Neural cell (in vitro differentiated cells): ENCODE measurements at regions not wholly inside any gene's neighbourhood (a gene's known extent, or its start where the extent isn't known, plus 50 kb on each side); places are given as distances from the start of the nearest gene placed in this dataset.

Source experiments
- EP300 ChIP-seq: fragments of 450-650 bp; conservative IDR thresholded peaks from 2 replicates; pipeline ENCODE4 v1.6.1; 2014; ENCODE audit warnings: antibody characterized with exemption, mild to moderate bottlenecking, moderate library complexity; ENCODE audit not compliant: poor library complexity, severe bottlenecking
- EZH2 ChIP-seq: fragments of 200-600, 300-800 bp; shearing (Covaris generic), sonication (generic); IDR thresholded peaks from 2 replicates; pipeline ENCODE4 v1.6.1; 2014; ENCODE audit warnings: antibody characterized with exemption, low read length, borderline replicate concordance, mild to moderate bottlenecking; ENCODE audit not compliant: insufficient read depth, poor library complexity, severe bottlenecking
- POLR2AphosphoS5 ChIP-seq: IDR thresholded peaks from 2 replicates; pipeline ENCODE4 v1.6.1; 2012
- RAD21 ChIP-seq: fragments of 450-650 bp; conservative IDR thresholded peaks from 2 replicates; pipeline ENCODE4 v1.6.1; 2014; ENCODE audit warnings: antibody characterized with exemption, mild to moderate bottlenecking, moderate library complexity
- SMC3 ChIP-seq: fragments of 450-650 bp; conservative IDR thresholded peaks from 2 replicates; pipeline ENCODE4 v1.6.1; 2014; ENCODE audit warnings: antibody characterized with exemption, mild to moderate bottlenecking, moderate library complexity; ENCODE audit not compliant: poor library complexity
- TAF1 ChIP-seq: IDR thresholded peaks from 2 replicates; pipeline ENCODE4 v1.6.1; 2012; ENCODE audit warnings: low read depth
- TF ChIP-seq, protein P1 (sequence below): fragments of 450-650 bp; IDR thresholded peaks from 2 replicates; pipeline ENCODE4 v1.5.1; 2014; ENCODE audit warnings: antibody characterized with exemption, mild to moderate bottlenecking, moderate library complexity; ENCODE audit not compliant: poor library complexity, severe bottlenecking
- TF ChIP-seq, protein P2 (sequence below): IDR thresholded peaks from 2 replicates; pipeline ENCODE4 v1.6.1; 2012; ENCODE audit warnings: borderline replicate concordance

DNA sequence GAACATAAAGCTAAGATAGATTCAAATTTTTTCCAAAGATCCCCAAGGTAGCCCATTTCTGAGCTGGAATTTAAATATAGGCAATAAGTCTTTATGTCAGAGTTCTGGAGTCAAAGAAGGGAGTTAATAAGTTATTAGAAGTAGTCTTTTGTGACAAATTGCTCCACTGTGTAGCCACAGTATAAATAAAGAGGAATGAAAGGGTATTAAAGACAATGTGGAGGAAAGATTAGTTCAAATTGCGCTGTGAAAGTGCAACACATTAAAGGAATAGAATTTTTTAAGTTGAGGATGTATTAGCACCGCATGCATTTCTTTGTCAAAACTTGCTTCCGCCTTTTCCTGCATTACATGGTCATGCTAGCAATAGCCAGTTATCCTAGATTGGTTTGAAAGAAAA, 666.6 kb upstream of the CCDC54 start:
- TF ChIP-seq, protein P1, sequence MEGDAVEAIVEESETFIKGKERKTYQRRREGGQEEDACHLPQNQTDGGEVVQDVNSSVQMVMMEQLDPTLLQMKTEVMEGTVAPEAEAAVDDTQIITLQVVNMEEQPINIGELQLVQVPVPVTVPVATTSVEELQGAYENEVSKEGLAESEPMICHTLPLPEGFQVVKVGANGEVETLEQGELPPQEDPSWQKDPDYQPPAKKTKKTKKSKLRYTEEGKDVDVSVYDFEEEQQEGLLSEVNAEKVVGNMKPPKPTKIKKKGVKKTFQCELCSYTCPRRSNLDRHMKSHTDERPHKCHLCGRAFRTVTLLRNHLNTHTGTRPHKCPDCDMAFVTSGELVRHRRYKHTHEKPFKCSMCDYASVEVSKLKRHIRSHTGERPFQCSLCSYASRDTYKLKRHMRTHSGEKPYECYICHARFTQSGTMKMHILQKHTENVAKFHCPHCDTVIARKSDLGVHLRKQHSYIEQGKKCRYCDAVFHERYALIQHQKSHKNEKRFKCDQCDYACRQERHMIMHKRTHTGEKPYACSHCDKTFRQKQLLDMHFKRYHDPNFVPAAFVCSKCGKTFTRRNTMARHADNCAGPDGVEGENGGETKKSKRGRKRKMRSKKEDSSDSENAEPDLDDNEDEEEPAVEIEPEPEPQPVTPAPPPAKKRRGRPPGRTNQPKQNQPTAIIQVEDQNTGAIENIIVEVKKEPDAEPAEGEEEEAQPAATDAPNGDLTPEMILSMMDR = no peak
- TF ChIP-seq EP300 (no peak), POLR2AphosphoS5 (no peak), EZH2 (no peak), TAF1 (no peak), RAD21 (no peak), SMC3 (no peak)
- TF ChIP-seq, protein P2, sequence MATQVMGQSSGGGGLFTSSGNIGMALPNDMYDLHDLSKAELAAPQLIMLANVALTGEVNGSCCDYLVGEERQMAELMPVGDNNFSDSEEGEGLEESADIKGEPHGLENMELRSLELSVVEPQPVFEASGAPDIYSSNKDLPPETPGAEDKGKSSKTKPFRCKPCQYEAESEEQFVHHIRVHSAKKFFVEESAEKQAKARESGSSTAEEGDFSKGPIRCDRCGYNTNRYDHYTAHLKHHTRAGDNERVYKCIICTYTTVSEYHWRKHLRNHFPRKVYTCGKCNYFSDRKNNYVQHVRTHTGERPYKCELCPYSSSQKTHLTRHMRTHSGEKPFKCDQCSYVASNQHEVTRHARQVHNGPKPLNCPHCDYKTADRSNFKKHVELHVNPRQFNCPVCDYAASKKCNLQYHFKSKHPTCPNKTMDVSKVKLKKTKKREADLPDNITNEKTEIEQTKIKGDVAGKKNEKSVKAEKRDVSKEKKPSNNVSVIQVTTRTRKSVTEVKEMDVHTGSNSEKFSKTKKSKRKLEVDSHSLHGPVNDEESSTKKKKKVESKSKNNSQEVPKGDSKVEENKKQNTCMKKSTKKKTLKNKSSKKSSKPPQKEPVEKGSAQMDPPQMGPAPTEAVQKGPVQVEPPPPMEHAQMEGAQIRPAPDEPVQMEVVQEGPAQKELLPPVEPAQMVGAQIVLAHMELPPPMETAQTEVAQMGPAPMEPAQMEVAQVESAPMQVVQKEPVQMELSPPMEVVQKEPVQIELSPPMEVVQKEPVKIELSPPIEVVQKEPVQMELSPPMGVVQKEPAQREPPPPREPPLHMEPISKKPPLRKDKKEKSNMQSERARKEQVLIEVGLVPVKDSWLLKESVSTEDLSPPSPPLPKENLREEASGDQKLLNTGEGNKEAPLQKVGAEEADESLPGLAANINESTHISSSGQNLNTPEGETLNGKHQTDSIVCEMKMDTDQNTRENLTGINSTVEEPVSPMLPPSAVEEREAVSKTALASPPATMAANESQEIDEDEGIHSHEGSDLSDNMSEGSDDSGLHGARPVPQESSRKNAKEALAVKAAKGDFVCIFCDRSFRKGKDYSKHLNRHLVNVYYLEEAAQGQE = no peak
